Gastrocnemius medialis (tissue), 4 donors: ENCODE measurements at regions not wholly inside any gene's neighbourhood (a gene's known extent, or its start where the extent isn't known, plus 50 kb on each side); places are given as distances from the start of the nearest gene placed in this dataset.

Source experiments
- CTCF ChIP-seq, 5 experiments: fragments of 450-650 bp in 3 of 5; fragments of 200-600 bp in 2 of 5; sonication (generic) in 2 of 5; IDR thresholded peaks in 4 of 5; conservative IDR thresholded peaks in 1 of 5; 1 replicate in 4 of 5; 2 replicates in 1 of 5; pipeline ENCODE4 v1.5.1; 2016 to 2019; ENCODE audit warnings: antibody characterized with exemption in 5 of 5, mild to moderate bottlenecking in 3 of 5, moderate library complexity in 3 of 5
- POLR2A ChIP-seq, 2 donors: fragments of 450-650 bp; IDR thresholded peaks; one replicate each; pipeline ENCODE4 v1.6.1; 2017; ENCODE audit warnings: antibody characterized with exemption in 2 of 2, mild to moderate bottlenecking in 2 of 2, moderate library complexity in 2 of 2

- TF ChIP-seq CTCF (IDR thresholded peaks at IDR 0.05 in 4 of 5, conservative IDR thresholded peaks at IDR 0.05 in 1 of 5) (no peak), POLR2A (IDR thresholded peaks at IDR 0.05) (no peak)
Observed at GRCh38 chr3:23662079-23662617, 143.6 kb upstream of the UBE2E1 start.
